H9 (cell line): ENCODE measurements at regions not wholly inside any gene's neighbourhood (a gene's known extent, or its start where the extent isn't known, plus 50 kb on each side); places are given as distances from the start of the nearest gene placed in this dataset.

Source experiments
- DNase-seq: peaks from one replicate; pipeline ENCODE4 v3.0.0-alpha.2; 2017
- H2AFZ ChIP-seq: one replicate; pipeline ENCODE4 v1.6.1; 2013; ENCODE audit warnings: mild to moderate bottlenecking, low read length, control low read depth, moderate library complexity
- H2AK5ac ChIP-seq: 2 replicates; pipeline ENCODE4 v1.6.1; 2013; ENCODE audit warnings: low read length, control low read depth, mixed read lengths; ENCODE audit not compliant: insufficient read length
- H2BK120ac ChIP-seq: one replicate; pipeline ENCODE4 v1.6.1; 2013; ENCODE audit warnings: low read depth, mild to moderate bottlenecking, low read length, control low read depth, inconsistent platforms; ENCODE audit not compliant: poor library complexity, severe bottlenecking
- H2BK12ac ChIP-seq: 2 replicates; pipeline ENCODE4 v1.6.1; 2013; ENCODE audit warnings: low read length, control low read depth, mixed read lengths, low read depth; ENCODE audit not compliant: insufficient read length
- H2BK15ac ChIP-seq: 2 replicates; pipeline ENCODE4 v1.6.1; 2013; ENCODE audit warnings: low read depth, low read length, control low read depth
- H2BK20ac ChIP-seq: one replicate; pipeline ENCODE4 v1.6.1; 2013; ENCODE audit warnings: low read depth, mild to moderate bottlenecking, low read length, control low read depth, inconsistent platforms; ENCODE audit not compliant: poor library complexity, severe bottlenecking
- H2BK5ac ChIP-seq: 2 replicates; pipeline ENCODE4 v1.6.1; 2013; ENCODE audit warnings: low read length, control low read depth, mixed read lengths; ENCODE audit not compliant: insufficient read length
- H3K14ac ChIP-seq: 2 replicates; pipeline ENCODE4 v1.6.1; 2013; ENCODE audit warnings: low read length, control low read depth; ENCODE audit not compliant: insufficient read depth
- H3K18ac ChIP-seq: 2 replicates; pipeline ENCODE4 v1.6.1; 2013; ENCODE audit warnings: low read depth, mild to moderate bottlenecking, mixed read lengths, low read length, control low read depth; ENCODE audit not compliant: insufficient read length
- H3K23ac ChIP-seq: 2 replicates; pipeline ENCODE4 v1.6.1; 2013; ENCODE audit warnings: low read length, control low read depth, mixed read lengths, low read depth; ENCODE audit not compliant: insufficient read length
- H3K23me2 ChIP-seq: 2 replicates; pipeline ENCODE4 v1.6.1; 2013; ENCODE audit warnings: low read depth, mild to moderate bottlenecking, mixed read lengths, low read length, control low read depth; ENCODE audit not compliant: insufficient read length, poor library complexity, severe bottlenecking
- H3K27ac ChIP-seq: 2 replicates; pipeline ENCODE4 v1.5.1; 2013; ENCODE audit warnings: low read length, control low read depth, mixed read lengths, low read depth; ENCODE audit not compliant: insufficient read length
- H3K27me3 ChIP-seq: 2 replicates; pipeline ENCODE4 v1.6.1; 2013; ENCODE audit warnings: low read length, control low read depth, inconsistent platforms; ENCODE audit not compliant: insufficient read depth
- H3K4ac ChIP-seq: 2 replicates; pipeline ENCODE4 v1.6.1; 2013; ENCODE audit warnings: low read depth, mild to moderate bottlenecking, control low read depth, inconsistent platforms, low read length, moderate library complexity
- H3K4me1 ChIP-seq: 2 replicates; pipeline ENCODE4 v1.6.1; 2013; ENCODE audit warnings: low read length, control low read depth, inconsistent platforms; ENCODE audit not compliant: insufficient read depth
- H3K4me2 ChIP-seq: 2 replicates; pipeline ENCODE4 v1.6.1; 2013; ENCODE audit warnings: low read length, control low read depth, mixed read lengths; ENCODE audit not compliant: insufficient read length, insufficient read depth
- H3K56ac ChIP-seq: 2 replicates; pipeline ENCODE4 v1.6.1; 2013; ENCODE audit warnings: low read depth, mild to moderate bottlenecking, mixed read lengths, low read length, control low read depth; ENCODE audit not compliant: insufficient read length
- H3K79me1 ChIP-seq: 2 replicates; pipeline ENCODE4 v1.6.1; 2013; ENCODE audit warnings: low read depth, mild to moderate bottlenecking, moderate library complexity, low read length, control low read depth, inconsistent platforms; ENCODE audit not compliant: insufficient read depth, poor library complexity, severe bottlenecking
- H3K79me2 ChIP-seq: 2 replicates; pipeline ENCODE4 v1.6.1; 2013; ENCODE audit warnings: low read length, control low read depth, inconsistent platforms; ENCODE audit not compliant: insufficient read depth
- H3K9ac ChIP-seq: 2 replicates; pipeline ENCODE4 v1.6.1; 2013; ENCODE audit warnings: low read length, control low read depth, mixed read lengths; ENCODE audit not compliant: insufficient read length; ENCODE audit errors: extremely low read depth
- H3K9me3 ChIP-seq: one replicate; pipeline ENCODE4 v1.6.1; 2013; ENCODE audit warnings: low read depth, low read length, inconsistent platforms; ENCODE audit not compliant: control insufficient read depth
- H3T11ph ChIP-seq: one replicate; pipeline ENCODE4 v1.6.1; 2013; ENCODE audit warnings: mild to moderate bottlenecking, low read length, control low read depth, inconsistent platforms
- H4K20me1 ChIP-seq: one replicate; pipeline ENCODE4 v1.6.1; 2013; ENCODE audit not compliant: control insufficient read depth, insufficient read length, insufficient read depth
- H4K5ac ChIP-seq: 2 replicates; pipeline ENCODE4 v1.6.1; 2013; ENCODE audit warnings: low read depth, mild to moderate bottlenecking, mixed read lengths, low read length, control low read depth; ENCODE audit not compliant: insufficient read length
- H4K8ac ChIP-seq: replicated peaks from 2 replicates; pipeline ENCODE4 v1.6.1; 2013; ENCODE audit warnings: low read length, control low read depth, mixed read lengths, low read depth; ENCODE audit not compliant: insufficient read length
- H4K91ac ChIP-seq: 2 replicates; pipeline ENCODE4 v1.6.1; 2013; ENCODE audit warnings: low read depth, mild to moderate bottlenecking, moderate library complexity, mixed read lengths, low read length, control low read depth; ENCODE audit not compliant: insufficient read length
- H3K27ac Mint-ChIP-seq, 3 experiments: 2 replicates in 2 of 3; 3 replicates in 1 of 3; pipeline ENCODE4 v1.8.0; 2020 to 2021; ENCODE audit warnings: mixed read lengths in 3 of 3, mild to moderate bottlenecking in 1 of 3, moderate library complexity in 1 of 3
- H3K27me3 Mint-ChIP-seq: 2 replicates; pipeline ENCODE4 v1.8.0; 2021; ENCODE audit warnings: low read depth, mild to moderate bottlenecking, moderate library complexity, mixed read lengths
- H3K36me3 Mint-ChIP-seq, 3 experiments: 2 replicates in 2 of 3; 3 replicates in 1 of 3; pipeline ENCODE4 v1.8.0; 2020 to 2021; ENCODE audit warnings: low read depth in 3 of 3, mixed read lengths in 3 of 3; ENCODE audit not compliant: insufficient read depth in 1 of 3
- H3K4me1 Mint-ChIP-seq, 2 experiments: 2 replicates each; pipeline ENCODE4 v1.8.0; 2020; ENCODE audit warnings: mixed read lengths in 2 of 2
- H3K4me3 Mint-ChIP-seq, 2 experiments: 2 replicates in 1 of 2; 3 replicates in 1 of 2; pipeline ENCODE4 v1.8.0; 2020 to 2021; ENCODE audit warnings: mild to moderate bottlenecking in 2 of 2, mixed read lengths in 2 of 2, moderate library complexity in 1 of 2
- H3K9me3 Mint-ChIP-seq, 2 experiments: 2 replicates in 1 of 2; 3 replicates in 1 of 2; pipeline ENCODE4 v1.8.0; 2020; ENCODE audit warnings: mild to moderate bottlenecking in 2 of 2, mixed read lengths in 2 of 2, moderate library complexity in 1 of 2
- CTCF ChIP-seq: fragments of 200-600 bp; sonication (generic); conservative IDR thresholded peaks from 3 replicates; pipeline ENCODE4 v1.8.0; 2021; ENCODE audit warnings: antibody characterized with exemption, mild to moderate bottlenecking
- WGBS: extraction: QIAGEN DNeasy Blood & Tissue Kit; methylation state at CpG from one replicate; pipeline ENCODE4 v1.1.7; 2013; ENCODE audit warnings: missing lambda C conversion rate, low lambda C conversion rate, mixed read lengths; ENCODE audit not compliant: insufficient read length; ENCODE audit errors: extremely low coverage; 5-methylcytosine and 5-hydroxymethylcytosine counted together

DNA sequence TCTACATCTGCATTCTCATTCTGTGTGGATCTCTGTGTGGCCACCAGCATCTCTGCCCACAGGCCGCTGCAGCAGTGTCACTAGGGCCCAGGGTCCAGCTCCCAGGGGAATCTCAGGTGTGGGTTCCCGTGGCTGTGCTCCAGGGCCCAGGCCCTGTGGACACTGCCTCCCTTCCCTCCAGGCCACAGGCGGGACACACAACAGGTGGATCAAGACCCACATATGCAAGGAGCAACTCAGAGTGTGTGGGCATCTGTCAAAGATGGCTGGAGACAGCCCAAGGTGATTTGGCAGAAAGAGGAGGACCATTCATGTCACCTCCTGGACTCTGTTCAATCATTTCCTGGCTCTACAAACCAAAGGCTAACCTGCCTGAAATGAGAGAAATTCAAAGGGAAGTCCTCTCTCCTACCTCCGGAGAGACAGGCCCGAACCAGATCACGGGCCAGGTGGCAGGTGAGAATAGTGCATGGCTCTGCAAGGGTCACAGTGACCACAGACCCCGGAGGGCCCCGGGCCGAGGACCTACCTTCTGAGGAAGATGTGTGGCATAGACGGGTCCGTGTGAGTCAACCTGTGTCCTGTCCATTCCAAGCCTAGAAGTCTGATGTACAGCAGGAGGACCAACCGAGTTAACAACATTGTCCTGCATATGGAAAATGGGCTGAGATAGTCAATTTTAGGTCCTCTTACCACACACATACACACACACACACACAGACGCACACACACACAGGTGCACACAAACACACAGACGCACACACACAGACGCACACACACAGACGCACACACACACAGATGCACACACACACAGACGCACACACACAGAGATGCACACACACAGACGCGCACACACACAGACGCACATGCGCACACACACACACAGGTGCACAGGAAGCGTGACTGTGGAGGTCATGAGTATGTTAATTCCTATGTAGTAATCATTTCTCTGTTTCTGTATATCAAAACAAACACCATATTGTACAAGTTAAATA, 1068.5 kb downstream of the BRD1 start:
- Histone ChIP-seq H4K91ac (no peak overlapping the region), H3T11ph (no peak overlapping the region), H3K23me2 (no peaks in the 10 kb centered on the region), H2BK20ac (no peak overlapping the region), H3K56ac (no peak overlapping the region), H2BK120ac (no peak overlapping the region), H4K5ac (no peak overlapping the region), H2AFZ (no peak overlapping the region), H3K79me2 (no peaks in the 10 kb centered on the region), H3K27ac (no peak overlapping the region), H3K14ac (no peak overlapping the region), H4K8ac (no peak overlapping the region), H3K4me1 (no peaks in the 10 kb centered on the region), H2BK12ac (no peak overlapping the region), H3K23ac (no peak overlapping the region), H3K4ac (no peak overlapping the region), H3K27me3 (no peaks in the 10 kb centered on the region), H3K4me2 (no peak overlapping the region), H3K9ac (no peak overlapping the region), H3K9me3 (no peaks in the 10 kb centered on the region), H3K18ac (no peak overlapping the region), H2BK5ac (no peak overlapping the region), H4K20me1 (no peaks in the 10 kb centered on the region), H2AK5ac (no peak overlapping the region), H2BK15ac (no peak overlapping the region), H3K79me1 (no peaks in the 10 kb centered on the region)
- WGBS = no CpG with 5 or more reads among the region's 22 CpGs
- Mint-ChIP-seq H3K27me3 (peaks cover 5% of the 10 kb centered on the region), H3K4me1 (no peaks in the 10 kb centered on the region), H3K9me3 (peaks cover 2 to 3% of the 10 kb centered on the region in 2 experiments; a peak in 3 of 5 replicates), H3K36me3 (no peaks in the 10 kb centered on the region; a peak in 3 of 7 replicates), H3K27ac (no peak overlapping the region; a peak in 2 of 7 replicates), H3K4me3 (no peak overlapping the region)
- peak; percentile 18 for DNase-seq
- no peak for TF ChIP-seq CTCF
